HG02642 (cell line): ENCODE measurements at regions not wholly inside any gene's neighbourhood (a gene's known extent, or its start where the extent isn't known, plus 50 kb on each side); places are given as distances from the start of the nearest gene placed in this dataset.
"Not testable (repeated sequence)": the region's sequence is repeated elsewhere in the genome, so short reads cannot be mapped to it uniquely, and the experiment has no call there.

ENCODE experiments used
- ATAC-seq: cut with Tn5 transposase; IDR thresholded peaks from one replicate; pipeline ENCODE4 v1.9.1; 2021; ENCODE audit warnings: mild to moderate bottlenecking; ENCODE audit not compliant: unreplicated experiment, poor library complexity

- no peak for ATAC-seq
These were observed 170.3 kb upstream of the MAP2 start for GRCh38 chr2:209253544-209253943.

- no peak for ATAC-seq
These were observed 164.1 kb upstream of the MAP2 start for GRCh38 chr2:209259767-209260166.

GRCh38 chr2:209260281-209260680 is 163.6 kb upstream of the MAP2 start:
- ATAC-seq: no peak

GRCh38 chr2:209261366-209262053 is 162.3 kb upstream of the MAP2 start:
- not testable (repeated sequence) for ATAC-seq

- no peak for ATAC-seq
These were observed 154.8 kb upstream of the MAP2 start for GRCh38 chr2:209269024-209269423.

GRCh38 chr2:209276000-209276399 is 147.8 kb upstream of the MAP2 start:
- ATAC-seq: no peak

GRCh38 chr2:209277444-209277843 is 146.4 kb upstream of the MAP2 start:
- ATAC-seq: no peak

GRCh38 chr2:209298601-209299000 is 125.2 kb upstream of the MAP2 start:
- ATAC-seq: no peak

GRCh38 chr2:209299478-209299877 is 124.4 kb upstream of the MAP2 start:
- ATAC-seq: not testable (repeated sequence)

GRCh38 chr2:209300766-209301165 is 123.1 kb upstream of the MAP2 start:
- ATAC-seq: not testable (repeated sequence)

GRCh38 chr2:209305026-209305425 is 118.8 kb upstream of the MAP2 start:
- ATAC-seq: no peak

GRCh38 chr2:209305746-209306196 is 118.1 kb upstream of the MAP2 start:
- no peak for ATAC-seq

GRCh38 chr2:209307161-209308001 is 116.5 kb upstream of the MAP2 start:
- ATAC-seq: no peak

- ATAC-seq: no peak
These were observed 115.4 kb upstream of the MAP2 start for GRCh38 chr2:209308415-209308814.

- no peak for ATAC-seq
These were observed 111.9 kb upstream of the MAP2 start for GRCh38 chr2:209311948-209312347.

GRCh38 chr2:209312450-209312849 is 111.4 kb upstream of the MAP2 start:
- ATAC-seq: not testable (repeated sequence)

GRCh38 chr2:209314653-209315052 is 109.2 kb upstream of the MAP2 start:
- no peak for ATAC-seq

GRCh38 chr2:209316141-209316540 is 107.7 kb upstream of the MAP2 start:
- no peak for ATAC-seq

GRCh38 chr2:209321076-209321475 is 102.8 kb upstream of the MAP2 start:
- no peak for ATAC-seq

- no peak for ATAC-seq
These were observed 102.3 kb upstream of the MAP2 start for GRCh38 chr2:209321581-209321980.

- no peak for ATAC-seq
These were observed 101.8 kb upstream of the MAP2 start for GRCh38 chr2:209322041-209322440.
